HEK293 (cell line): ENCODE measurements at regions not wholly inside any gene's neighbourhood (a gene's known extent, or its start where the extent isn't known, plus 50 kb on each side); places are given as distances from the start of the nearest gene placed in this dataset.

Source experiments
- CTCF ChIA-PET: fragments of 350-600 bp; formaldehyde crosslinking; extraction: SDS; loops from one replicate; lab custom pipeline; 2021; ENCODE audit warnings: antibody characterized with exemption; lab: Yijun Ruan, JAX
- POLR2A ChIA-PET: fragments of 300-600 bp; formaldehyde crosslinking; extraction: SDS; loops from one replicate; lab custom pipeline; 2020; ENCODE audit warnings: antibody characterized with exemption, inconsistent platforms; lab: Yijun Ruan, JAX
- H3K27ac ChIP-seq: fragments of 200-500 bp; sonication (Bioruptor generic); 2 replicates; pipeline ENCODE4 v1.5.1; 2014; ENCODE audit warnings: low read depth, low read length, control low read depth, inconsistent platforms; ENCODE audit errors: extremely low read depth
- H3K36me3 ChIP-seq, 2 experiments: fragments of 200-500 bp in 1 of 2; sonication (Bioruptor generic) in 1 of 2; 1 replicate in 1 of 2; 2 replicates in 1 of 2; pipeline ENCODE4 v1.5.1; 2014 to 2017; ENCODE audit warnings: inconsistent platforms in 2 of 2, low read length in 2 of 2; ENCODE audit not compliant: control insufficient read depth in 2 of 2, insufficient read depth in 1 of 2
- H3K4me1 ChIP-seq: fragments of 200-500 bp; sonication (Bioruptor generic); 2 replicates; pipeline ENCODE4 v1.5.1; 2014; ENCODE audit warnings: mild to moderate bottlenecking, low read length, inconsistent platforms; ENCODE audit not compliant: control insufficient read depth, insufficient read depth
- H3K4me3 ChIP-seq: 2 replicates; pipeline ENCODE4 v1.5.1; 2011; ENCODE audit warnings: low read depth, mild to moderate bottlenecking, control low read depth, low read length, moderate library complexity
- H3K9me3 ChIP-seq: fragments of 200-500 bp; sonication (Bioruptor generic); 2 replicates; pipeline ENCODE4 v1.5.1; 2014; ENCODE audit warnings: low read depth, low read length, inconsistent platforms; ENCODE audit not compliant: control insufficient read depth, insufficient read depth
- EGR2 ChIP-seq: fragments of 450-650 bp; formaldehyde crosslinking; IDR thresholded peaks from 2 replicates; pipeline ENCODE4 v1.5.1; 2016; ENCODE audit warnings: low read depth, missing biosample characterization, missing genetic modification characterization
- KLF17 ChIP-seq: fragments of 450-650 bp; formaldehyde crosslinking; IDR thresholded peaks from 2 replicates; pipeline ENCODE4 v1.5.1; 2016; ENCODE audit warnings: missing biosample characterization, missing genetic modification characterization
- KLF8 ChIP-seq: fragments of 450-650 bp; formaldehyde crosslinking; IDR thresholded peaks from 2 replicates; pipeline ENCODE4 v1.5.1; 2016; ENCODE audit warnings: missing biosample characterization, missing genetic modification characterization
- KLF9 ChIP-seq: fragments of 450-650 bp; formaldehyde crosslinking; IDR thresholded peaks from 2 replicates; pipeline ENCODE4 v1.5.1; 2016; ENCODE audit warnings: missing biosample characterization, missing genetic modification characterization, low read depth
- SCRT2 ChIP-seq: fragments of 450-650 bp; formaldehyde crosslinking; IDR thresholded peaks from 2 replicates; pipeline ENCODE4 v1.5.1; 2016; ENCODE audit warnings: missing biosample characterization, missing genetic modification characterization
- ZBTB11 ChIP-seq: fragments of 450-650 bp; formaldehyde crosslinking; conservative IDR thresholded peaks from 2 replicates; pipeline ENCODE4 v1.5.1; 2016; ENCODE audit warnings: low read depth, missing biosample characterization, missing genetic modification characterization
- ZBTB8A ChIP-seq: fragments of 450-650 bp; formaldehyde crosslinking; IDR thresholded peaks from 2 replicates; pipeline ENCODE4 v1.5.1; 2016; ENCODE audit warnings: missing biosample characterization, missing genetic modification characterization
- ZFHX2 ChIP-seq: fragments of 450-650 bp; formaldehyde crosslinking; conservative IDR thresholded peaks from 2 replicates; pipeline ENCODE4 v1.5.1; 2016; ENCODE audit warnings: missing biosample characterization, missing genetic modification characterization
- ZNF121 ChIP-seq: fragments of 450-650 bp; formaldehyde crosslinking; IDR thresholded peaks from 2 replicates; pipeline ENCODE4 v1.5.1; 2016; ENCODE audit warnings: missing biosample characterization, missing genetic modification characterization
- ZNF335 ChIP-seq: fragments of 450-650 bp; formaldehyde crosslinking; conservative IDR thresholded peaks from 2 replicates; pipeline ENCODE4 v1.5.1; 2016; ENCODE audit warnings: missing biosample characterization, missing genetic modification characterization
- ZNF670 ChIP-seq: fragments of 450-650 bp; formaldehyde crosslinking; IDR thresholded peaks from 2 replicates; pipeline ENCODE4 v1.5.1; 2016; ENCODE audit warnings: missing biosample characterization, missing genetic modification characterization, low read depth
- ZNF701 ChIP-seq: fragments of 450-650 bp; formaldehyde crosslinking; IDR thresholded peaks from 2 replicates; pipeline ENCODE4 v1.5.1; 2016; ENCODE audit warnings: missing biosample characterization, missing genetic modification characterization
- ZNF791 ChIP-seq: fragments of 450-650 bp; formaldehyde crosslinking; IDR thresholded peaks from 2 replicates; pipeline ENCODE4 v1.5.1; 2016; ENCODE audit warnings: missing biosample characterization, missing genetic modification characterization
- ZSCAN16 ChIP-seq: fragments of 450-650 bp; formaldehyde crosslinking; IDR thresholded peaks from 2 replicates; pipeline ENCODE4 v1.5.1; 2016; ENCODE audit warnings: missing biosample characterization, missing genetic modification characterization
- ZSCAN30 ChIP-seq: fragments of 450-650 bp; IDR thresholded peaks from 2 replicates; pipeline ENCODE4 v1.5.1; 2018; ENCODE audit warnings: missing biosample characterization, mild to moderate bottlenecking, missing genetic modification characterization, moderate library complexity
- ZSCAN4 ChIP-seq: fragments of 450-650 bp; formaldehyde crosslinking; IDR thresholded peaks from 2 replicates; pipeline ENCODE4 v1.5.1; 2017; ENCODE audit warnings: missing biosample characterization, missing genetic modification characterization
- TF ChIP-seq, protein P1 (sequence below): fragments of 450-650 bp; formaldehyde crosslinking; IDR thresholded peaks from 2 replicates; pipeline ENCODE4 v1.5.1; 2016; ENCODE audit warnings: missing biosample characterization, missing genetic modification characterization, borderline replicate concordance
- TF ChIP-seq, protein P2 (sequence below): fragments of 450-650 bp; formaldehyde crosslinking; IDR thresholded peaks from 2 replicates; pipeline ENCODE4 v1.5.1; 2017; ENCODE audit warnings: missing biosample characterization, missing genetic modification characterization

DNA sequence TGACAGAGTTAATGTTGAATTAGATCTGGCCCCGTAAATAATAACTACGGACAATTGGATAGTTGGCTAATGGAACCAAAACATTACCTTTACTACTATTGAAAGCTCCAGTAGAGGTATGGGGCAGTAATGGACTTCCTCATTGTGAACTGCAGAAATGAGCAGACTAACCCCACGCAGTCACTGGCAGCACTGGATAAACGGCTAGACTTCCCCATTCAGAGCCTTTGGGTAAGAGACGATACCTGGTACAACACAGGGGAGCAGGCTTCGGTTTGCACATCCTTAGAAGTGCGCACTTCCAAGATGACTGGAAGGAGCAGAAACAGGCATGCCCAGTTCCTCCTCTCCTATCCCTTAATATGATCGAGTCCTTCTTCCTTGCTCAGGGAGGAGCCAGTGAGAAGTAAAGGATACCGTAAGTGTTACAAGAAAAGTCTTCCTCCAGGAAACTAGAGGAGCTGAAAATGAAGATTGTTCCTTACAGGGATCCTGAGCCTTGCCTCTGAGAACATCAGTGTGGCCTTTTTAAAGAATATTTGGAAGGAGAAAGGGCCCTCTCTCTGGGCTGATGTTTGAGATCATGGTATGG lies 100.5 kb upstream of the NECTIN3 start:
- H3K27ac ChIP-seq = no peak overlapping the region

DNA sequence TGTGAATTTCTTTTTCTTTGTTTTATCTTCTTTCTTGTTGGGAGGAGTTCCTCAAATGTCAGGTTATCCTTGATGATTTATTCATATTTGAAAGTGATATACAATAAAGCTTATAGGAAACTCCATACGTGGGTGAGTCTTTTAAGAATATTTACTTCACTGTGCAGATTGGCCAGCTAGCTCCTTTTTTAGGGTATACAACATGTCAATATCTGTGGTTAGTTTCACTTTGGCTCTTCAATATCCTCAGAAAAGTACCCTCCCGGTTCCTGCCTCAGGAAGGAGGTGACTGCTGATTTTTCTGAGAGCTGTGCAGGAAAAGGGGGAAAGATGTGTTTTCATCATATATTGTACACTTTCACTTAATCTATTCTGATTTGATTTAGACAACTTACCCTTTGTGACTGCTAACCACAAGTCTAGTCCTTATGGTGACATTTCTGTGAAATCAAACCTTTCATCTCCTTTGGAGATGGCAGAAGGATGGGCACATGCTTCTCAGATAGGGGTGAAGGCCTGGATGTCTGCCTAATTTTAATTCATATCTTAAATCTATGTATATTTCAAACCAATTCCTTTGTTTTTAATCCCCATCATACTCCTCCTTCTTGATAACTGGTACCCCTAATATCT lies 98.2 kb upstream of the NECTIN3 start:
- no peaks in the 10 kb centered on the region for H3K36me3 ChIP-seq
- TF ChIP-seq KLF17 (tag by site-specific recombination) = no peak
- no peak for TF ChIP-seq ZSCAN30
- no peak for TF ChIP-seq ZFHX2 (tag by site-specific recombination)
- no peak for TF ChIP-seq ZNF701 (tag by site-specific recombination)
- TF ChIP-seq ZNF335 (tag by site-specific recombination) = no peak
- no peak for TF ChIP-seq ZNF791
- no peak for TF ChIP-seq ZSCAN16 (tag by site-specific recombination)
- TF ChIP-seq ZNF670 (tag by site-specific recombination) = no peak
- TF ChIP-seq, protein P1, sequence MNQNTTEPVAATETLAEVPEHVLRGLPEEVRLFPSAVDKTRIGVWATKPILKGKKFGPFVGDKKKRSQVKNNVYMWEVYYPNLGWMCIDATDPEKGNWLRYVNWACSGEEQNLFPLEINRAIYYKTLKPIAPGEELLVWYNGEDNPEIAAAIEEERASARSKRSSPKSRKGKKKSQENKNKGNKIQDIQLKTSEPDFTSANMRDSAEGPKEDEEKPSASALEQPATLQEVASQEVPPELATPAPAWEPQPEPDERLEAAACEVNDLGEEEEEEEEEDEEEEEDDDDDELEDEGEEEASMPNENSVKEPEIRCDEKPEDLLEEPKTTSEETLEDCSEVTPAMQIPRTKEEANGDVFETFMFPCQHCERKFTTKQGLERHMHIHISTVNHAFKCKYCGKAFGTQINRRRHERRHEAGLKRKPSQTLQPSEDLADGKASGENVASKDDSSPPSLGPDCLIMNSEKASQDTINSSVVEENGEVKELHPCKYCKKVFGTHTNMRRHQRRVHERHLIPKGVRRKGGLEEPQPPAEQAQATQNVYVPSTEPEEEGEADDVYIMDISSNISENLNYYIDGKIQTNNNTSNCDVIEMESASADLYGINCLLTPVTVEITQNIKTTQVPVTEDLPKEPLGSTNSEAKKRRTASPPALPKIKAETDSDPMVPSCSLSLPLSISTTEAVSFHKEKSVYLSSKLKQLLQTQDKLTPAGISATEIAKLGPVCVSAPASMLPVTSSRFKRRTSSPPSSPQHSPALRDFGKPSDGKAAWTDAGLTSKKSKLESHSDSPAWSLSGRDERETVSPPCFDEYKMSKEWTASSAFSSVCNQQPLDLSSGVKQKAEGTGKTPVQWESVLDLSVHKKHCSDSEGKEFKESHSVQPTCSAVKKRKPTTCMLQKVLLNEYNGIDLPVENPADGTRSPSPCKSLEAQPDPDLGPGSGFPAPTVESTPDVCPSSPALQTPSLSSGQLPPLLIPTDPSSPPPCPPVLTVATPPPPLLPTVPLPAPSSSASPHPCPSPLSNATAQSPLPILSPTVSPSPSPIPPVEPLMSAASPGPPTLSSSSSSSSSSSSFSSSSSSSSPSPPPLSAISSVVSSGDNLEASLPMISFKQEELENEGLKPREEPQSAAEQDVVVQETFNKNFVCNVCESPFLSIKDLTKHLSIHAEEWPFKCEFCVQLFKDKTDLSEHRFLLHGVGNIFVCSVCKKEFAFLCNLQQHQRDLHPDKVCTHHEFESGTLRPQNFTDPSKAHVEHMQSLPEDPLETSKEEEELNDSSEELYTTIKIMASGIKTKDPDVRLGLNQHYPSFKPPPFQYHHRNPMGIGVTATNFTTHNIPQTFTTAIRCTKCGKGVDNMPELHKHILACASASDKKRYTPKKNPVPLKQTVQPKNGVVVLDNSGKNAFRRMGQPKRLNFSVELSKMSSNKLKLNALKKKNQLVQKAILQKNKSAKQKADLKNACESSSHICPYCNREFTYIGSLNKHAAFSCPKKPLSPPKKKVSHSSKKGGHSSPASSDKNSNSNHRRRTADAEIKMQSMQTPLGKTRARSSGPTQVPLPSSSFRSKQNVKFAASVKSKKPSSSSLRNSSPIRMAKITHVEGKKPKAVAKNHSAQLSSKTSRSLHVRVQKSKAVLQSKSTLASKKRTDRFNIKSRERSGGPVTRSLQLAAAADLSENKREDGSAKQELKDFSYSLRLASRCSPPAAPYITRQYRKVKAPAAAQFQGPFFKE (tag by site-specific recombination) = no peak
- TF ChIP-seq, protein P2, sequence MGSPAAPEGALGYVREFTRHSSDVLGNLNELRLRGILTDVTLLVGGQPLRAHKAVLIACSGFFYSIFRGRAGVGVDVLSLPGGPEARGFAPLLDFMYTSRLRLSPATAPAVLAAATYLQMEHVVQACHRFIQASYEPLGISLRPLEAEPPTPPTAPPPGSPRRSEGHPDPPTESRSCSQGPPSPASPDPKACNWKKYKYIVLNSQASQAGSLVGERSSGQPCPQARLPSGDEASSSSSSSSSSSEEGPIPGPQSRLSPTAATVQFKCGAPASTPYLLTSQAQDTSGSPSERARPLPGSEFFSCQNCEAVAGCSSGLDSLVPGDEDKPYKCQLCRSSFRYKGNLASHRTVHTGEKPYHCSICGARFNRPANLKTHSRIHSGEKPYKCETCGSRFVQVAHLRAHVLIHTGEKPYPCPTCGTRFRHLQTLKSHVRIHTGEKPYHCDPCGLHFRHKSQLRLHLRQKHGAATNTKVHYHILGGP (tag by site-specific recombination) = no peak
- TF ChIP-seq SCRT2 (tag by site-specific recombination) = no peak
- TF ChIP-seq ZBTB8A (tag by site-specific recombination) = no peak

More for the DNA sequence above, 100.5 kb upstream of the NECTIN3 start:
- no peaks in the 10 kb centered on the region for H3K4me1 ChIP-seq
- H3K4me3 ChIP-seq = no peak overlapping the region
- no peaks in the 10 kb centered on the region for H3K36me3 ChIP-seq
- CTCF ChIA-PET = interaction anchor here (1.2 kb wide), 1 partner anchor 14 kb away, joined by 3 read pairs; no protein-coding TSS in a partner anchor
- TF ChIP-seq ZBTB11 (tag by site-specific recombination) (peak; percentile 62), ZNF121 (no peak), KLF8 (tag by site-specific recombination) (no peak), EGR2 (tag by site-specific recombination) (no peak), ZSCAN4 (no peak), KLF9 (tag by site-specific recombination) (no peak)
- no peaks in the 10 kb centered on the region for H3K9me3 ChIP-seq
- POLR2A ChIA-PET = no interaction called here

More for the DNA sequence above, 98.2 kb upstream of the NECTIN3 start:
- Histone ChIP-seq H3K9me3 (no peaks in the 10 kb centered on the region), H3K4me3 (no peak overlapping the region), H3K4me1 (no peaks in the 10 kb centered on the region), H3K27ac (no peak overlapping the region)
- POLR2A ChIA-PET = no interaction called here
- CTCF ChIA-PET = no interaction called here
